SK-N-SH treated with all-trans-retinoic acid at 6 μM for 48 hours (cell line): ENCODE measurements at regions not wholly inside any gene's neighbourhood (a gene's known extent, or its start where the extent isn't known, plus 50 kb on each side); places are given as distances from the start of the nearest gene placed in this dataset.

ENCODE experiments used
- ATAC-seq: fragments of 200-7000 bp; cut with Tn5 transposase; 3 replicates; pipeline ENCODE4 v1.9.1; 2020; ENCODE audit warnings: mild to moderate bottlenecking, moderate library complexity
- BACH2 ChIP-seq: fragments of 250-450 bp; sonication (Bioruptor Pico); IDR thresholded peaks from 2 replicates; pipeline ENCODE4 v1.9.0; 2021; ENCODE audit warnings: mild to moderate bottlenecking, borderline replicate concordance
- CREB5 ChIP-seq: fragments of 250-450 bp; sonication (Bioruptor Pico); IDR thresholded peaks from 2 replicates; pipeline ENCODE4 v1.5.1; 2020; ENCODE audit warnings: low read depth, mild to moderate bottlenecking, moderate library complexity
- CSDC2 ChIP-seq: fragments of 250-450 bp; sonication (Bioruptor Pico); IDR thresholded peaks from 2 replicates; pipeline ENCODE4 v1.5.0; 2020; ENCODE audit warnings: mild to moderate bottlenecking, moderate library complexity
- CSRNP3 ChIP-seq: fragments of 250-450 bp; sonication (Bioruptor Pico); IDR thresholded peaks from 2 replicates; pipeline ENCODE4 v1.5.1; 2021; ENCODE audit warnings: mild to moderate bottlenecking, moderate library complexity
- ESRRG ChIP-seq: fragments of 250-450 bp; sonication (Bioruptor Pico); IDR thresholded peaks from 2 replicates; pipeline ENCODE4 v1.6.1; 2021; ENCODE audit warnings: mild to moderate bottlenecking
- GLIS3 ChIP-seq: fragments of 250-450 bp; sonication (Bioruptor Pico); IDR thresholded peaks from 2 replicates; pipeline ENCODE4 v1.5.0; 2020; ENCODE audit warnings: mild to moderate bottlenecking, moderate library complexity
- ISL1 ChIP-seq: fragments of 250-450 bp; sonication (Bioruptor Pico); IDR thresholded peaks from 2 replicates; pipeline ENCODE4 v2.1.2; 2022; ENCODE audit warnings: mild to moderate bottlenecking, moderate library complexity
- OSR1 ChIP-seq: fragments of 250-450 bp; sonication (Bioruptor Pico); IDR thresholded peaks from 2 replicates; pipeline ENCODE4 v1.8.0; 2022; ENCODE audit warnings: moderate library complexity, mild to moderate bottlenecking, inconsistent platforms
- POU6F1 ChIP-seq: fragments of 250-450 bp; sonication (Bioruptor Pico); IDR thresholded peaks from 2 replicates; pipeline ENCODE4 v1.8.0; 2021; ENCODE audit warnings: low read depth, mild to moderate bottlenecking, moderate library complexity, borderline replicate concordance
- RARB ChIP-seq: fragments of 250-450 bp; sonication (Bioruptor Pico); IDR thresholded peaks from 2 replicates; pipeline ENCODE4 v1.8.0; 2021; ENCODE audit warnings: mild to moderate bottlenecking, moderate library complexity
- SNAI2 ChIP-seq: fragments of 250-450 bp; sonication (Bioruptor Pico); IDR thresholded peaks from 2 replicates; pipeline ENCODE4 v1.5.0; 2020; ENCODE audit warnings: mild to moderate bottlenecking, moderate library complexity
- TCF4 ChIP-seq: fragments of 250-450 bp; sonication (Bioruptor Pico); IDR thresholded peaks from 2 replicates; pipeline ENCODE4 v1.8.0; 2021; ENCODE audit warnings: mild to moderate bottlenecking, moderate library complexity, borderline replicate concordance
- TOX ChIP-seq: fragments of 250-450 bp; sonication (Bioruptor Pico); IDR thresholded peaks from 2 replicates; pipeline ENCODE4 v1.8.0; 2021; ENCODE audit warnings: mild to moderate bottlenecking, moderate library complexity, borderline replicate concordance
- TSHZ2 ChIP-seq: fragments of 250-450 bp; sonication (Bioruptor Pico); IDR thresholded peaks from 2 replicates; pipeline ENCODE4 v1.5.0; 2020; ENCODE audit warnings: mild to moderate bottlenecking, moderate library complexity
- ZC3H10 ChIP-seq: fragments of 250-450 bp; sonication (Bioruptor Pico); IDR thresholded peaks from 2 replicates; pipeline ENCODE4 v1.5.1; 2021; ENCODE audit warnings: mild to moderate bottlenecking, moderate library complexity
- ZFP3 ChIP-seq: fragments of 250-450 bp; sonication (Bioruptor Pico); IDR thresholded peaks from 2 replicates; pipeline ENCODE4 v1.5.0; 2020; ENCODE audit warnings: mild to moderate bottlenecking, moderate library complexity
- ZFP30 ChIP-seq: fragments of 450-650 bp; formaldehyde crosslinking; IDR thresholded peaks from 2 replicates; pipeline ENCODE4 v1.5.0; 2022; ENCODE audit warnings: mild to moderate bottlenecking, moderate library complexity
- ZNF70 ChIP-seq: fragments of 450-650 bp; formaldehyde crosslinking; IDR thresholded peaks from 2 replicates; pipeline ENCODE4 v1.5.0; 2020; ENCODE audit warnings: mild to moderate bottlenecking, moderate library complexity
- ZNF8 ChIP-seq: fragments of 450-650 bp; formaldehyde crosslinking; IDR thresholded peaks from 2 replicates; pipeline ENCODE4 v1.5.0; 2020; ENCODE audit warnings: mild to moderate bottlenecking, moderate library complexity

- TF ChIP-seq TCF4 (CRISPR knock-in tag) (no peak), GLIS3 (CRISPR knock-in tag) (no peak)
- no peak for ATAC-seq
Measured at GRCh38 chr2:140013545-140014203, 1233.5 kb upstream of the NXPH2 start.

- no peak for ATAC-seq
- no peak for TF ChIP-seq CSDC2 (CRISPR knock-in tag)
- no peak for TF ChIP-seq ZC3H10 (CRISPR knock-in tag)
- no peak for TF ChIP-seq OSR1 (CRISPR knock-in tag)
- TF ChIP-seq TSHZ2 (CRISPR knock-in tag), result no peak
- no peak for TF ChIP-seq CSRNP3
- TF ChIP-seq ESRRG (CRISPR knock-in tag), result no peak
- no peak for TF ChIP-seq POU6F1 (CRISPR knock-in tag)
- TF ChIP-seq BACH2 (CRISPR knock-in tag), result no peak
- TF ChIP-seq GLIS3 (CRISPR knock-in tag), result no peak
- TF ChIP-seq RARB, result no peak
- TF ChIP-seq ZNF70 (CRISPR knock-in tag), result no peak
- TF ChIP-seq ISL1, result no peak
- no peak for TF ChIP-seq SNAI2
- TF ChIP-seq TOX (CRISPR knock-in tag), result no peak
Measured at GRCh38 chr2:140011287-140011686, 1231.1 kb upstream of the NXPH2 start.

- ATAC-seq, result no peak
- TF ChIP-seq RARB, result no peak
- no peak for TF ChIP-seq CSRNP3
Measured at GRCh38 chr2:140002110-140002509, 1221.9 kb upstream of the NXPH2 start.

GRCh38 chr2:139992711-139993345, 1212.6 kb upstream of the NXPH2 start:
- no peak for ATAC-seq
- TF ChIP-seq RARB (no peak), POU6F1 (CRISPR knock-in tag) (no peak), BACH2 (CRISPR knock-in tag) (no peak)

GRCh38 chr2:139992078-139992477, 1211.9 kb upstream of the NXPH2 start:
- ATAC-seq, result no peak
- TF ChIP-seq ZNF8 (CRISPR knock-in tag) (no peak), TSHZ2 (CRISPR knock-in tag) (no peak), ZFP3 (no peak), ZNF70 (CRISPR knock-in tag) (no peak), ZFP30 (CRISPR knock-in tag) (no peak), ESRRG (CRISPR knock-in tag) (no peak), CREB5 (CRISPR knock-in tag) (no peak)
